ENCODE measurements at regions not wholly inside any gene's neighbourhood (a gene's known extent, or its start where the extent isn't known, plus 50 kb on each side); places are given as distances from the start of the nearest gene placed in this dataset.

- DNase-seq (ENCODE audit: low read depth) = no peak
Measured at GRCh38 chr4:3852711-3853110, 86.5 kb downstream of the ADRA2C start.

GRCh38 chr4:3853388-3854035 lies 87.3 kb downstream of the ADRA2C start:
- DNase-seq (ENCODE audit: low read depth) = no peak

- DNase-seq (ENCODE audit: low read depth) = no peak
Measured at GRCh38 chr4:3854661-3855060, 88.5 kb downstream of the ADRA2C start.

GRCh38 chr4:3855646-3856045 lies 89.5 kb downstream of the ADRA2C start:
- no peak for DNase-seq (ENCODE audit: low read depth)

- no peak for DNase-seq (ENCODE audit: low read depth)
Measured at GRCh38 chr4:3856604-3857204, 90.5 kb downstream of the ADRA2C start.

GRCh38 chr4:3857269-3857926 lies 91.2 kb downstream of the ADRA2C start:
- DNase-seq (ENCODE audit: low read depth) = no peak

GRCh38 chr4:3858046-3858730 lies 92.0 kb downstream of the ADRA2C start:
- no peak for DNase-seq (ENCODE audit: low read depth)

- no peak for DNase-seq (ENCODE audit: low read depth)
Measured at GRCh38 chr4:3858765-3859388, 92.7 kb downstream of the ADRA2C start.

GRCh38 chr4:3859571-3859970 lies 93.4 kb downstream of the ADRA2C start:
- no peak for DNase-seq (ENCODE audit: low read depth)

GRCh38 chr4:3860061-3860912 lies 94.1 kb downstream of the ADRA2C start:
- no peak for DNase-seq (ENCODE audit: low read depth)

- DNase-seq (ENCODE audit: low read depth) = no peak
Measured at GRCh38 chr4:3860913-3861636, 94.9 kb downstream of the ADRA2C start.

- DNase-seq (ENCODE audit: low read depth) = no peak
Measured at GRCh38 chr4:3861720-3862639, 95.8 kb downstream of the ADRA2C start.

- DNase-seq (ENCODE audit: low read depth) = no peak
Measured at GRCh38 chr4:3862640-3863420, 96.6 kb downstream of the ADRA2C start.

- no peak for DNase-seq (ENCODE audit: low read depth)
Measured at GRCh38 chr4:3863841-3864741, 97.9 kb downstream of the ADRA2C start.

- no peak for DNase-seq (ENCODE audit: low read depth)
Measured at GRCh38 chr4:3864742-3865721, 98.8 kb downstream of the ADRA2C start.

- DNase-seq (ENCODE audit: low read depth) = no peak
Measured at GRCh38 chr4:3865986-3866812, 100.0 kb downstream of the ADRA2C start.
